Urinary bladder (tissue), 3 donors: ENCODE measurements at regions not wholly inside any gene's neighbourhood (a gene's known extent, or its start where the extent isn't known, plus 50 kb on each side); places are given as distances from the start of the nearest gene placed in this dataset.

Experiments used
- DNase-seq: peaks from one replicate; pipeline ENCODE4 v3.0.0-alpha.2; 2015; ENCODE audit errors: extremely low spot score
- H3K27ac ChIP-seq: one replicate; pipeline ENCODE4 v1.5.1; 2013; ENCODE audit warnings: low read depth, mild to moderate bottlenecking, moderate library complexity
- H3K36me3 ChIP-seq: one replicate; pipeline ENCODE4 v1.6.1; 2013; ENCODE audit warnings: mild to moderate bottlenecking, moderate library complexity; ENCODE audit not compliant: insufficient read depth
- H3K4me1 ChIP-seq: one replicate; pipeline ENCODE4 v1.6.1; 2013; ENCODE audit warnings: mild to moderate bottlenecking, moderate library complexity; ENCODE audit not compliant: insufficient read depth
- H3K4me3 ChIP-seq: one replicate; pipeline ENCODE4 v1.5.1; 2013; ENCODE audit warnings: low read depth, low read length
- WGBS: extraction: QIAGEN DNeasy Blood & Tissue Kit; methylation state at CpG from one replicate; pipeline ENCODE4 v1.1.7; 2013; 5-methylcytosine and 5-hydroxymethylcytosine counted together
- donor health status: healthy with polysubstance abuse.
- donor health status: healthy.

GRCh38 chr1:238476841-238477240 lies 586.1 kb upstream of the ZP4 start:
- no peaks in the 10 kb centered on the region for H3K36me3 ChIP-seq
- no peaks in the 10 kb centered on the region for H3K4me1 ChIP-seq
- H3K4me3 ChIP-seq, result no peak overlapping the region
- H3K27ac ChIP-seq, result no peak overlapping the region
- 81% methylated on average over 4 of the region's 4 CpGs for WGBS
- DNase-seq, result no peak

- WGBS, result 29% methylated on average over 5 of the region's 5 CpGs
- Histone ChIP-seq H3K4me1 (no peaks in the 10 kb centered on the region), H3K27ac (no peak overlapping the region), H3K4me3 (no peak overlapping the region), H3K36me3 (no peaks in the 10 kb centered on the region)
- no peak for DNase-seq
Measured at GRCh38 chr1:238475712-238476111, 585.0 kb upstream of the ZP4 start.

GRCh38 chr1:238474263-238474662 lies 583.5 kb upstream of the ZP4 start:
- whole genome bisulfite sequencing, result 30% methylated on average over 3 of the region's 3 CpGs
- H3K36me3 ChIP-seq, result no peaks in the 10 kb centered on the region
- DNase-seq, result no peak

DNA sequence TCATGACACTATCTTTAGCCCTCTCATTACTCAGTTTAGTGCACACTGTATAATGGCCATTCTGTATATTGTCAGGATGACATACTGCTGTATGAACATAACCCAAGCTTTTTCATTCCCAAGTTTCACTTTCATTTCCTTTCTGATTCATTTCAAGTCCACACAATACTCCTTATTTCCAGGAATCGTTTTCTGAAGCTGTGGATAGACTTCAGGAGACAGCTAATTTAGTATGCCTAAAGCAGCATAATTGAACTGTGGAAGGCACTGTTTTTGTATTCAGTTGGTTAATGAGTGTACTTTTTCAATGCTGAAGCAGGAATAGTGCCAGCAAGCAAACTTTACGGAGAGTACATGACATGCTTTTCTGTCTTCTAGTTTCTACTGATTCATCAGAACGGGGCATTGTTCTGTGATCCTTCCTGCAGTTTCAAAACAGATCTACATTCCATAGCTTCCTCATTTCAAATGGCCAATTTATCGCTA lies 578.5 kb upstream of the ZP4 start:
- WGBS, result 77% methylated on average over 4 of the region's 4 CpGs
- no peaks in the 10 kb centered on the region for H3K4me1 ChIP-seq
- H3K27ac ChIP-seq, result no peak overlapping the region
- H3K36me3 ChIP-seq, result no peaks in the 10 kb centered on the region
- DNase-seq, result no peak
- no peak overlapping the region for H3K4me3 ChIP-seq

More at GRCh38 chr1:238474263-238474662, 583.5 kb upstream of the ZP4 start:
- Histone ChIP-seq H3K4me1 (no peaks in the 10 kb centered on the region), H3K27ac (no peak overlapping the region), H3K4me3 (no peak overlapping the region)

DNA sequence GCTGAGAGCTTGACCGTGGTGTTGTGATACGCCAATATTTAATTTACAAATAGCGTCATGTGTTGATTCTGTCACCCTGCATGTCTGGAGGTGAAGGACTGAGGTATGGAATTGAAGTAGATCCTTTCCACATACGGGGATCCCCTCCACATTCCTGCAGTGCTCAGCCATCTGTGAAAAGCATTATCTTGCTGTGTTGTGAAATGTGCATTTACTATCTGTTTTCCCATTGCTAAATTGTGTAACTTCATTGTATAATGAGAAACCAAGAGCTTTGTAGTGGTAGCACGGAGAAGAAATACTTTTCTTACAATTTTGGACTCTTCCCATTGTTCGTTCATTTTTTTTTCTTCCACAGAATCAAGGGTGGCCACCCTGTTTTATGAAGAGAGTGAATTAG lies 577.3 kb upstream of the ZP4 start:
- Histone ChIP-seq H3K4me1 (no peaks in the 10 kb centered on the region), H3K4me3 (no peak overlapping the region), H3K36me3 (no peaks in the 10 kb centered on the region), H3K27ac (no peak overlapping the region)
- DNase-seq, result no peak
- whole genome bisulfite sequencing, result 85% methylated on average over 6 of the region's 6 CpGs

- DNase-seq, result no peak
- 76% methylated on average over 5 of the region's 5 CpGs for WGBS
- no peaks in the 10 kb centered on the region for H3K36me3 ChIP-seq
- no peak overlapping the region for H3K27ac ChIP-seq
- no peaks in the 10 kb centered on the region for H3K4me1 ChIP-seq
- no peak overlapping the region for H3K4me3 ChIP-seq
Measured at GRCh38 chr1:238466459-238466858, 575.7 kb upstream of the ZP4 start.

GRCh38 chr1:238465449-238465848 lies 574.7 kb upstream of the ZP4 start:
- 62% methylated on average over 3 of the region's 3 CpGs for WGBS
- Histone ChIP-seq H3K4me1 (no peaks in the 10 kb centered on the region), H3K4me3 (no peak overlapping the region), H3K27ac (no peak overlapping the region), H3K36me3 (no peaks in the 10 kb centered on the region)
- DNase-seq, result no peak

GRCh38 chr1:238458899-238459298 lies 568.2 kb upstream of the ZP4 start:
- no peak overlapping the region for H3K27ac ChIP-seq
- no peak for DNase-seq
- no peaks in the 10 kb centered on the region for H3K4me1 ChIP-seq
- no peaks in the 10 kb centered on the region for H3K36me3 ChIP-seq
- 68% methylated on average over 5 of the region's 5 CpGs for WGBS
- H3K4me3 ChIP-seq, result no peak overlapping the region

DNA sequence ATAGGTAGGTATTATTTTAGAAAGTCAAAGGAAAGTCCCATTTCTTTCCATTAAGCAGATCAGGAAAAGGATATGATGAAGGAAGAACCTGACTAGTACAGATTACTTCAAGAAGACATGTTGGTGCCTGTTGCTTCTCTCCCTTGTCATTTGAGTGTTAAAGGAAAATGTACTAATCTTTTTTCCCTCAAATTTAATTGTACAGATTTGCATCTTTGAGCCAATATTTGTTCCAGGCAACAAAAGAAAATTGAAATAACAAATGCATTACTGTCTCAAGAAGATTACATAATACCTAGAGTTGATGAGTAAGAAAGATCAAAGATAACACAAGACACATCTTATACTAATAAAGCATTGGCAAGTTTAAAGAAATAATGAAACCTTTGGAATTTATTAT lies 566.9 kb upstream of the ZP4 start:
- Histone ChIP-seq H3K27ac (no peak overlapping the region), H3K4me3 (no peak overlapping the region), H3K36me3 (no peaks in the 10 kb centered on the region), H3K4me1 (no peaks in the 10 kb centered on the region)
- no peak for DNase-seq

GRCh38 chr1:238451781-238452310 lies 561.1 kb upstream of the ZP4 start:
- no peak overlapping the region for H3K27ac ChIP-seq
- no peak overlapping the region for H3K4me3 ChIP-seq
- WGBS, result 82% methylated on average over 4 of the region's 4 CpGs
- no peaks in the 10 kb centered on the region for H3K4me1 ChIP-seq
- no peak for DNase-seq
- H3K36me3 ChIP-seq, result no peaks in the 10 kb centered on the region

- Histone ChIP-seq H3K27ac (no peak overlapping the region), H3K4me1 (no peaks in the 10 kb centered on the region), H3K4me3 (no peak overlapping the region), H3K36me3 (no peaks in the 10 kb centered on the region)
- no peak for DNase-seq
Measured at GRCh38 chr1:238450976-238451375, 560.3 kb upstream of the ZP4 start.

- Histone ChIP-seq H3K4me3 (no peak overlapping the region), H3K27ac (no peak overlapping the region), H3K36me3 (no peaks in the 10 kb centered on the region), H3K4me1 (no peaks in the 10 kb centered on the region)
- whole genome bisulfite sequencing, result 83% methylated on average over 6 of the region's 6 CpGs
- no peak for DNase-seq
Measured at GRCh38 chr1:238443687-238444086, 553.0 kb upstream of the ZP4 start.

DNA sequence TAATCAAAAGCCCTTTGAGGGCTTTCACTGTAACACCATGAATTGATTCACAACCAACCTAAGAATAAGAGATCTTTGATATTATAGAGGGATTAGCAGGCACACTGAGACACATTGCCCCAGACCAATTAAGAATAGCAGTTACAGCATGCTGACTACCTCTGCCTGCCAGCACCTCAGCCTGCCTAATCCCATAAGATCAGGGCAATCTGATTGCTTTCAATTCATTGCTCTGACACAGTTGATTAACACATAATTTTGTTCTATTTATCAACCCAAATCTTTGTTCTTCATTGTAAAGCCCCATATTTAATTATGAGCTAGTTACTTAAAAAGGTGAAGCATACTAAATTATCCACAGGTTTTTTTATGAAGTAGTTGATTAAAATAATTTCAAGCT lies 548.8 kb upstream of the ZP4 start:
- Histone ChIP-seq H3K36me3 (no peaks in the 10 kb centered on the region), H3K4me1 (no peaks in the 10 kb centered on the region), H3K4me3 (no peak overlapping the region), H3K27ac (no peak overlapping the region)
- no peak for DNase-seq

GRCh38 chr1:238438311-238439270 lies 547.9 kb upstream of the ZP4 start:
- WGBS, result 60% methylated on average over 5 of the region's 5 CpGs
- no peak overlapping the region for H3K27ac ChIP-seq
- no peaks in the 10 kb centered on the region for H3K4me1 ChIP-seq

More at GRCh38 chr1:238438311-238439270, 547.9 kb upstream of the ZP4 start:
- DNase-seq, result no peak
- no peaks in the 10 kb centered on the region for H3K36me3 ChIP-seq
- H3K4me3 ChIP-seq, result no peak overlapping the region
